Inflammatory macrophage treated with lipopolysaccharide for 1 hour (primary cell): ENCODE measurements at regions not wholly inside any gene's neighbourhood (a gene's known extent, or its start where the extent isn't known, plus 50 kb on each side); places are given as distances from the start of the nearest gene placed in this dataset.
A peak's percentile ranks its signal among the peaks of the same experiment; 100 is the strongest.

ENCODE experiments used
- DNase-seq, 2 donors: peaks; one replicate each; pipeline ENCODE4 v3.0.0-alpha.2; 2020 to 2022

GRCh38 chr20:51335329-51335841 lies 207.1 kb downstream of the NFATC2 start:
- no peak for DNase-seq

- DNase-seq = no peak
Measured at GRCh38 chr20:51334609-51335008, 207.9 kb downstream of the NFATC2 start.

- DNase-seq = no peak
Measured at GRCh38 chr20:51333971-51334370, 208.5 kb downstream of the NFATC2 start.

- DNase-seq = no peak
Measured at GRCh38 chr20:51333446-51333845, 209.1 kb downstream of the NFATC2 start.

GRCh38 chr20:51331481-51331880 lies 211.0 kb downstream of the NFATC2 start:
- no peak for DNase-seq

GRCh38 chr20:51329845-51330244 lies 212.7 kb downstream of the NFATC2 start:
- no peak for DNase-seq

- DNase-seq = no peak
Measured at GRCh38 chr20:51327251-51327841, 215.2 kb downstream of the NFATC2 start.

GRCh38 chr20:51326201-51326819 lies 216.2 kb downstream of the NFATC2 start:
- peak in 1 of 2 donors; percentile 37 for DNase-seq

- no peak for DNase-seq
Measured at GRCh38 chr20:51322164-51322707, 220.3 kb downstream of the NFATC2 start.

- no peak for DNase-seq
Measured at GRCh38 chr20:51321343-51322163, 221.0 kb downstream of the NFATC2 start.

GRCh38 chr20:51319522-51319921 lies 223.0 kb downstream of the NFATC2 start:
- DNase-seq = peak in 1 of 2 donors; percentile 78

GRCh38 chr20:51318058-51318949 lies 224.2 kb downstream of the NFATC2 start:
- DNase-seq = peak in 1 of 2 donors; percentile 61

- DNase-seq = no peak
Measured at GRCh38 chr20:51315390-51315789, 227.1 kb downstream of the NFATC2 start.

- no peak for DNase-seq
Measured at GRCh38 chr20:51313358-51313827, 229.1 kb downstream of the NFATC2 start.

GRCh38 chr20:51312480-51312783 lies 230.1 kb downstream of the NFATC2 start:
- no peak for DNase-seq

- DNase-seq = no peak
Measured at GRCh38 chr20:51311636-51312479, 230.7 kb downstream of the NFATC2 start.

GRCh38 chr20:51310216-51310615 lies 232.3 kb downstream of the NFATC2 start:
- DNase-seq = no peak

- DNase-seq = no peak
Measured at GRCh38 chr20:51309128-51309527, 233.4 kb downstream of the NFATC2 start.

- peak; percentile 23 to 70 for DNase-seq
Measured at GRCh38 chr20:51306521-51307358, 235.8 kb downstream of the NFATC2 start.

GRCh38 chr20:51306081-51306480 lies 236.4 kb downstream of the NFATC2 start:
- no peak for DNase-seq
